WI38 (cell line): ENCODE measurements at regions not wholly inside any gene's neighbourhood (a gene's known extent, or its start where the extent isn't known, plus 50 kb on each side); places are given as distances from the start of the nearest gene placed in this dataset.

Experiments used
- H3K4me3 ChIP-seq: 2 replicates; pipeline ENCODE4 v1.5.1; 2011; ENCODE audit warnings: low read depth, mild to moderate bottlenecking, control low read depth, low read length
- TF ChIP-seq, protein P1 (sequence below): IDR thresholded peaks from 2 replicates; pipeline ENCODE4 v1.5.1; 2012; ENCODE audit warnings: low read depth, mild to moderate bottlenecking, control low read depth, low read length

DNA sequence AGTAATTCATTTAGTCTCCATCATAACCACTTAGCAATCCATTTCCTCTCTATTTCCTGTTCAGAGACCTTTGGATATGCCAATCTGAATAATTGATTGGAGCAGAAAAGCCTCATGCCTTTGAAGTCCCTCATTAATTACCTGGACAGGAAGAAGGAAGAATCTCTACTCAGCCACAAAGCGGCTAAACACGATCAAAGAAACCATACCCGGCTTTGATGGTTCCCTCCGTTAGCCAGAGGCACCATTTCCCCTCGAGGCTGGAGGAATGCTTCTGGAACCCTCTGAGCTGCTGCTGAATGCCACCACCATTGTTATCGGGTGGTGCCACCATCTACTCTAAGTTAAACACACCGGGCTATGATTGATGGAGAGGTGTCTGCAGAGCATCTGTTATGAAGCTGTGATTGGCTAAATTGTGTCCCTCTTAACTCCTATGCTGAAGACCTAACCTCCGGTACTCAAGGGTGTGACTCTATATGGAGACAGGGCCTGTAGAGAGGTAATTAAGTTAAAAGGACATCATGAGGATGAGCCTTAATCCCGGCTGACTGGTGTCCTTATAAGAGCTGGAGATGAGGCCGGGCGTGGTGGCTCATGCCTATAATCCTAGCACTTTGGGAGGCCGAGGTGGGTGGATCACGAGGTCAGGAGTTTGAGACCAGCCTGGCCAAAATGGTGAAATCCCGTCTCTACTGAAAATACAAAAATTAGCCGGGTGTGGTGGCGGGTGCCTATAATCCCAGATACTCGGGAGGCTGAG lies 168.6 kb downstream of the CTTN start:
- TF ChIP-seq, protein P1, sequence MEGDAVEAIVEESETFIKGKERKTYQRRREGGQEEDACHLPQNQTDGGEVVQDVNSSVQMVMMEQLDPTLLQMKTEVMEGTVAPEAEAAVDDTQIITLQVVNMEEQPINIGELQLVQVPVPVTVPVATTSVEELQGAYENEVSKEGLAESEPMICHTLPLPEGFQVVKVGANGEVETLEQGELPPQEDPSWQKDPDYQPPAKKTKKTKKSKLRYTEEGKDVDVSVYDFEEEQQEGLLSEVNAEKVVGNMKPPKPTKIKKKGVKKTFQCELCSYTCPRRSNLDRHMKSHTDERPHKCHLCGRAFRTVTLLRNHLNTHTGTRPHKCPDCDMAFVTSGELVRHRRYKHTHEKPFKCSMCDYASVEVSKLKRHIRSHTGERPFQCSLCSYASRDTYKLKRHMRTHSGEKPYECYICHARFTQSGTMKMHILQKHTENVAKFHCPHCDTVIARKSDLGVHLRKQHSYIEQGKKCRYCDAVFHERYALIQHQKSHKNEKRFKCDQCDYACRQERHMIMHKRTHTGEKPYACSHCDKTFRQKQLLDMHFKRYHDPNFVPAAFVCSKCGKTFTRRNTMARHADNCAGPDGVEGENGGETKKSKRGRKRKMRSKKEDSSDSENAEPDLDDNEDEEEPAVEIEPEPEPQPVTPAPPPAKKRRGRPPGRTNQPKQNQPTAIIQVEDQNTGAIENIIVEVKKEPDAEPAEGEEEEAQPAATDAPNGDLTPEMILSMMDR = no peak

DNA sequence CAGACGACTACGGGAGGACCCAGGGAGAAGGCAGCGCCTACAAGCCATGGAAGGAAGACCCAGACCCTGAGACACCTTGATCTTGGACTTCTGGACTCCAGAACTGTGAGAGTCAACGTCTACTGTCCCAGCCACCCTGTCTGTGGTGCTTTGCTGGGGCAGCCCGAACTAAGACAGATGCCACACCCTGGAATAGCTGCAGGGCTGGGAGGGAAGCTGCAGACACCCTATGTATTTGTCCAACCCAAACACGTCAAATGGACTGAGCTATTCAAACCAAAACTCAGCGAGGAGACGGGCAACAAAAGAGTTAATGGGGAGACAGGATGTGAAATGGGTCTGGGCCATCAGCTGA lies 169.3 kb downstream of the CTTN start:
- TF ChIP-seq, protein P1 = no peak
- peak overlapping the region; percentile 46 for H3K4me3 ChIP-seq

More for the DNA sequence above, 168.6 kb downstream of the CTTN start:
- H3K4me3 ChIP-seq = no peak overlapping the region

DNA sequence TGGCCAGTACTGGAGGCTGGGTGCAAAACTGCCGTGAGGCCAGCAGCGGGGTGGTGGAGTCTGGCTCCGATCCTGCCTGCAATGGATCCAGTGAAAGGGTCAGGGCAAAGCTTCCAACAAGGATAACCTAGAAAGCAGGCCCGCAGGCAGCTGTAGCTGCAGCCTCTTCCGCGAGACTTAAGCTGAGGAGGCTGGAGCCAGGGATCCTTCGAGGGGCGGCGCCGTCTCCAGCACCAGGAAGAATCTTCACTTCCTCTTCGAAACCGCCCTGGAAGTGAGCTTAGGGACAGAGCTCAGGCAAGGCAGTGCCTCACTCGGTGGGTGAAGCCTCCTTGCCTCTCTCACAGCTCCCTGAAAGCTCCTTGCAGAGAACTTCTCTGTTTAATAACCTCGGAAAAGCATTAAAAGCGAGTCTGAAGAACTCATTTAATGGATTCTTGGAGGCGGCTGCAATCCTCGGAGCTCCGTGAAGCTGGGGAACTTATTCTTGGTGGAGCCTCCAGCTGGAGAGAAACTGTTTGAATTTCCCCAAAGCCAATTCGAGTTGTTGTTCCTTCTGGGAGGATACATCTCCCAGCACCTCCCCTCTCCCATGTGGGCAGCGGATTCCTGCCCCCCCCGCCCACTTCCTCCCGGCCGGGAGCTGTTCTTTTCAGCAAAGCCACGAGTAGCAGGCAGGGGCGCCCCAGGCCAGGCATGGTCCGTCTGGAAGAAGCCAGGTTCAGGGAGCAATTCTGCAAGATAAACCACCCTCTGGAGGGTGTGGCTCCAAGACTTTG lies 169.9 kb downstream of the CTTN start:
- peak overlapping the region; percentile 46 for H3K4me3 ChIP-seq
- TF ChIP-seq, protein P1 = peak; percentile 29; the same call in 1 of the 2 replicates

DNA sequence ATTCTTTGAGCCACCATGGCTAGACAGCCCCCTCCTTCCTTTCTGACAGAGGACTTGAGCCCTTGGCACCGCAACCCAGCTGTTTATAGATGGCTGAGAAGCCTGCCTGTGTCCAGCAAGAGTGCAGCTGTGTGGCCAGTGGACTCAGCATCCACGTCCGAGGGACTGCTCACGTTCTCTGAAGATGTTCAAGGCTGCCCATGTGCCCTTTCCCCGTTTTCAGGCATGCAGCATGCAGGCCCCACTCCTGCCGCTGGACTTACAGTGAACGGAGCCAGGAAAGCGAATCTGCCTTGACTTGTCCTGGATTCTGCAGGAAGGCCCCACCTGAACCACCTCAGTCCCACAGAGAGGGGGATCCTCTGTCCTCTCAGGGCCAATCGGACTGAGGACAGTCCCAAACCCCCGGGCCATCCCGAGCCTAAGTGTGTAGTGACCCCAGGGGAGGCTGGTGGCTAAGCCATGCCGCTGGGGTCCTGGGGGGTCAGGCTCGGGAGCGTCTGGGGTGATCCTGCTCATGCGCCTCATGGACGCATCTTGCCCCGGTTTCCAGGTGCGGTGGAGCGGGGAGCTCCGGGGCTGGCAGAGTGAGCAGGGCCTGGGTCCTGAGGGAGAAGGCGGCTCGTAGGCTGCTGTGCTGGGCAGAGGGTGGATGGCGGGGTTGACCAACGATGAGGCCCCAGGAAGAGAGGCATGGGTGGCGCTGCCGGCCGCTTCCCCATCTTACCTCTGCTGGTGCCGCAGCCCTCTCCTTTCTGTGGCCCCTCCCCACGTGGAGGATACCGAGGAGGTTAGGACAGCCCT lies 170.7 kb downstream of the CTTN start:
- H3K4me3 ChIP-seq = no peak overlapping the region
- TF ChIP-seq, protein P1 = no peak

DNA sequence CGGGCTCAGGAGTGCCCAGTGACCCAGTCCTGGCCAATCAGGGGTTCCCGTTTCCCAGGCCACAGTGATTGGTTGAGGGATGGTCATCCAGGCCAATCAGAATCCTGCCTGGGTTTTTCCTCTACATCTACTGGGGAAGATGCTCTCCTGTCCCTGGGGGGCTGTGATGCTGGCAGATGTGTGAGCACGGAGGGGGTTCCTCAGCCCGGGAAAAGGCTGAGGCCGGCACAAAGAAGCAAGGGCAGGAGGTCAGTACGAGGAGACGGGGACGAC lies 171.2 kb downstream of the CTTN start:
- TF ChIP-seq, protein P1 = no peak
- H3K4me3 ChIP-seq = no peak overlapping the region

DNA sequence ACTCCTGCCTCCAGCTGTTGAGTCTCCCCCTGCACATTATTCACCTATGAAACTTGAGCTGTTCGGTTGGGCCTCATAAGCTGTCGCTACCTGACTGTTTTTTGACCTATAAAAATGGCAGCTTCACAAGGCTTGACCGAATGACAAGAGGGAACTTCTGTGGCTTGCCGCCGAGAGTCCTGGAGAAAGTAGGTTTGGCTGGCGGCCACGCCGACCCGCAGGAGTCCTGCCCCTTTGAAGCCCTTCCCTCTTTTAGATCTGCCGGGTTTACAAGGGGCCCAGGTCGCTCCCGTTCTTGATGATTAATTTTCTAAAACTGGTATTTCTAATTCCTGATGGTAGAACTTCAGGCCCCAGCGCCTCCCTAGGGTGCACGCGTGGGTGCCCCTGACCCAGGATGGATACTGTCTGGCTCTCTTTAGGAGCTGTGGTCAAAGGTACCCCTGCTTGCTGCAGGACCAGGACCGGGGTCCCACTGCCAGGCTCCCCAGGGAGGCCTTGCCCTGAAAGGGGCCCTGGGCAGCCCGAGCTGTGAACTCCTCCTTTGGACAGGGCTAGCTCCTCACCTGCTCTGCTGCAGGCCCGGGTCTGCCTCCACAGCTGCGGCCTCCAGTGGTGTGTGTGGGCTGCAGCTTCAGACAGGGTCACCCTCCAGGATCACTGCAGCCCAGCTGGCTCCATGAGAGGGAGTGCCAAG lies 171.8 kb downstream of the CTTN start:
- TF ChIP-seq, protein P1 = no peak
- no peak overlapping the region for H3K4me3 ChIP-seq
